ENCODE measurements at regions not wholly inside any gene's neighbourhood (a gene's known extent, or its start where the extent isn't known, plus 50 kb on each side); places are given as distances from the start of the nearest gene placed in this dataset.

DNA sequence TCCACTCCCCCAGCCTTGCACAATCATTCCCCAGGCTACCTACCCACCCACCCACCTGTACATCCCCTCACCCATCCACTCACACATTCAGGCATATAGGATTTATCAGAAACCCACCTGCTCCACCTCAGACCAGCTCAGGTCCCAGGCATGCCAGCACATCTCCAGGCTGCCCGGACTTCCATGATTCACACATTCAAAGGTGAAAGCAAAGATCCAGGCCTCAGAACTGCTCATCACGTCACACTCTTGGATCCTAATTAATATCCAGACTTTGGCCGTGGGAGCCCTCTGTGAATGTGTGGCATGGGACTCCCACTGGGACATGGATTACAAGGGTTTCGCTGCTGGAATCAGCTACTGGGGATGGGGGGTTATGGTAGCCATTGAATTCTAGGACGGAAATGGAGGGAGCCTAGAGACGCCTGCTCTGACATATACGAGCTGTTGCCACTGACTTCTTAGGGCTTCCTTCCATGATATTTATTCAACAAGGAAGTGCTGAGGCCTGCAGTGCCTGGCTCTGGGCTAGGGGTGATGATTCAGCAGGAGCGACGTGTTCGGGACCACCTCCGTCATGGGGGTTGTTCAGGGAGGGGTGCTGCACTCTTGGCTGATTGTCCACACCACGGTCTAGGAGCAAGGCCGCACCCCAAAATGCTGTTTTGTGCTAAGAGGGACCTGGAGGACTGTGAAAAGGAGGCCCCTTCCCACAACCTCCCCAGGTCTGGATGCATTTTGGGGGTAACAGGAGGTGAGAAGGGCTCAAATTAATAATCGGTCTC lies 56.9 kb upstream of the ADRA2C start:
- no peak overlapping the region for H3K4me3 ChIP-seq (ENCODE audit: low read depth, low read length)
- no peaks in the 10 kb centered on the region for H3K27me3 ChIP-seq (ENCODE audit: control insufficient read depth, insufficient read depth, low read length)
- FAIRE-seq (no peak), DNase-seq (ENCODE audit: low read depth) (no peak)
- TF ChIP-seq CTCF (IDR thresholded peaks at IDR 0.05; ENCODE audit: insufficient read depth, low read length, severe bottlenecking), result no peak
- no peaks in the 10 kb centered on the region for H3K36me3 ChIP-seq (ENCODE audit: control insufficient read depth, insufficient read depth, low read length)

DNA sequence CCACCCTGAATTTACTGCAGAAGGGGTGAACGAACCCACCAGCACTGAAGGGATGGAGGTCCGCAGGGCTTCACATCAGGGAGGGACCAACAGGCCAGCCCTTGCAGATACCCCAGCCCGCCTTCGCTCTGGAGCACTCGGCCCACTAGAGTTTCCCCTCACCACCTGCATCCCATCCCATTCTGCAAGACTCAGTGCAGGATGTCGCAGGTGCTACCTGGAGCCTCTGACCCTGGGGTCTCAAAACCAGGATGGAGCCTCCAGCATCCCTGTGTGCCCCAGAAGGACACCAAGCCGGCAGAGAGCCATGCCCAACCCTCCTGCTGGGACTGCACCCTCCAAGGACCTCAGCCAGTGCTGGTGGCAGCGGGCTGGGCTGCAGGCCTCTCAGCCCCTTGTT lies 57.6 kb upstream of the ADRA2C start:
- no peak for TF ChIP-seq CTCF (IDR thresholded peaks at IDR 0.05; ENCODE audit: insufficient read depth, low read length, severe bottlenecking)
- FAIRE-seq (no peak), DNase-seq (ENCODE audit: low read depth) (no peak)
- H3K36me3 ChIP-seq (ENCODE audit: control insufficient read depth, insufficient read depth, low read length), result no peaks in the 10 kb centered on the region
- no peak overlapping the region for H3K4me3 ChIP-seq (ENCODE audit: low read depth, low read length)
- no peaks in the 10 kb centered on the region for H3K27me3 ChIP-seq (ENCODE audit: control insufficient read depth, insufficient read depth, low read length)

DNA sequence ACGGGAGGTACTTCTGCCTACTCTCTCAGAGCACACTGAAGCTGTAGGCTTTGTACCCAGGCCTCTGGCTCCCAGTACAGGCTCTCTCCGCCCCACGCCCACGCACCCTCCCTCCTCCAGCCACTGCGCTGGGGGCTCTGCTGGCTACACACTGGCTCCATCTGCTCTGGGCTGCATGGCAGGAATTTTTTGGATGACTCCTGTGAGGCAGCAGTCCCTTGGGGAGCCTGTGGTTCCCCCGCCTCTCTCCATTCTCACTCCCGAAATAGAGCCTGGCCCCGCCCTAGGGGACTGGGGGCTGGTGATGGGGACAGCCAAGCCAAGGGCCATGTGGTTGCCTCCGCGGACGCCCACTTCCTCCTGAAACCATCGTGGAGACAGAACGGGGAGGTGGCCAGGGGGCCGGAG lies 58.1 kb upstream of the ADRA2C start:
- no peak overlapping the region for H3K4me3 ChIP-seq (ENCODE audit: low read depth, low read length)
- DNase-seq (ENCODE audit: low read depth), result no peak
- no peaks in the 10 kb centered on the region for H3K36me3 ChIP-seq (ENCODE audit: control insufficient read depth, insufficient read depth, low read length)
- H3K27me3 ChIP-seq (ENCODE audit: control insufficient read depth, insufficient read depth, low read length), result no peaks in the 10 kb centered on the region
- TF ChIP-seq CTCF (IDR thresholded peaks at IDR 0.05; ENCODE audit: insufficient read depth, low read length, severe bottlenecking), result no peak
- no peak for FAIRE-seq

DNA sequence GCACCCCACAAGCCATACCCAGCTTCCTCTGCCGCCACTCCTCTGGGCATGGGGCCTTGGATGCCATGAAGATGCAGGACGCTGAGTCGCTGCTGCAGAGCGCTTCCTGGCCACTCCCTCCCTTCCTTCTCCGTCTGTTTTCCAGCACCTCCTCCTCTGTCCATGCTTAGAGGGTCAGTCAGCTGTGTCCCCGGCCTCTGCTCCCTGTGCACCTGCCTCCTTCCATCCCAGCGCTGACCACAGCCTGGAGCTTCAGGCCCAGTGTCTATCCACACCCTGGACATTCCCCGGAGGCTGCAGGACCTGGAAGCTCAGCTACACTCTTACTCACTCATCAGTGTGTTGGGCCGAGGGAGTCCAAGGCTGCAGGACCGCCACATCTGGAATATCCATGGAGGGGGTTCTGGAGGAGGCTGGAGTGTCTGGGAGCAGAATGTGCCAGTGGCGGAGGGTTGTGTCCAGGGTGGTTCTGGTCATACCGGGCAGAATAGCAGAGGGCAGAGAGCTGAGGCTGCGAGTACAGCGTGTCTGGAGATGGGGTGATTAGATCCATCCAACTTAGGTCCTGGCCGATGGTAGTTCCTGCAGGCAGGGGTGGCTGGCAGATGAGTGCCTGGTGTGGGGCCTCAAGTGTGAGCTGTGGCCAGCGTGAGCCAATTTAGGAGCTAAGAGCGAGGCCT lies 58.6 kb upstream of the ADRA2C start:
- Histone ChIP-seq H3K36me3 (ENCODE audit: control insufficient read depth, insufficient read depth, low read length) (no peaks in the 10 kb centered on the region), H3K4me3 (ENCODE audit: low read depth, low read length) (no peak overlapping the region), H3K27me3 (ENCODE audit: control insufficient read depth, insufficient read depth, low read length) (no peaks in the 10 kb centered on the region)
- no peak for FAIRE-seq
- TF ChIP-seq CTCF (IDR thresholded peaks at IDR 0.05; ENCODE audit: insufficient read depth, low read length, severe bottlenecking), result no peak
- DNase-seq (ENCODE audit: low read depth), result no peak

DNA sequence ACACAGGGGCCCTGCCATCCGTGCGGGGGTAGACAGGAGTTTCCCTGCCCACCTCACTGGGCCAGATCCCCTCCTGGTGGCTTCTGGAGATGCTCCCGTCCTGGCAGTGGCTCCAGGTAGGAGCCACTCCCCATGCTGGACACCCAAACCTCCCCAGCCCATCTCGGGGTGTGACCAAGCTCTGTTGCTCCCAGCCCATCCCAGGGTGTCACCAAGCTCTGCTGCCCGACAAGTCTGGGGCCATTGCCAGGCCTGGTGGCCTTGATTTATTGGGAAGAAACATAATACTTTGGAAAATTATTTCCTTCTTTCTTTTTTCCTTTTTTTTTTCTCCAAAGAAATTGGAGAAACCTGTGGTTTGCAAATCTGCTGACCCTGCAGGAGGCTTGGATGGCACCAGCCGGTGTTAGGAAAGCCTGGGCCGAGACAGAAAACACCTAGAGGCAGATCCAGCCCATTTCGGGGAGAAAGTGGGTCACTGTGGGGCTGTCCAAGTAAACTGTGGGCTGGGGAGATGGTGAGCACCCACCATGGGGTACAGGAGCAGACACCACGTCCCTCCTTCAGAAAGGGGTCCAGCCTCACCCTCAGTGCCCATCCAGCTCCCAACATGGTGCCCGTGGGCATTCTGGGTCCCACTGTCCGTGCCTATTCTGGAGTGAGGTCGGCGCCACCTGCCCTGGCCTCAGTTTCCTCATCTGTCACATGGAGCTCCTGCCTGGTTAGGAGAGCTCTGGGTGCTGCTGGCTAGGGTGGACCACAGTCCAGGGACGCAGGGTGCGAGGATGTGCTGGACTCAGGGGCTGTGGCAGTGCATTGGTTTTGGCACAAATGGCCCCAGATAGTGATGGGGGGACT lies 59.4 kb upstream of the ADRA2C start:
- no peak overlapping the region for H3K4me3 ChIP-seq (ENCODE audit: low read depth, low read length)
- DNase-seq (ENCODE audit: low read depth) (no peak), FAIRE-seq (no peak)
- TF ChIP-seq CTCF (IDR thresholded peaks at IDR 0.05; ENCODE audit: insufficient read depth, low read length, severe bottlenecking), result no peak
- no peaks in the 10 kb centered on the region for H3K36me3 ChIP-seq (ENCODE audit: control insufficient read depth, insufficient read depth, low read length)
- H3K27me3 ChIP-seq (ENCODE audit: control insufficient read depth, insufficient read depth, low read length), result no peaks in the 10 kb centered on the region

Measured in bronchial epithelial cell (primary cell).